A673 (cell line): ENCODE measurements at regions not wholly inside any gene's neighbourhood (a gene's known extent, or its start where the extent isn't known, plus 50 kb on each side); places are given as distances from the start of the nearest gene placed in this dataset.

ENCODE experiments used
- BruUV-seq: library from RNA; stranded (reverse); fragments of 400-500 nt; replicated peaks from 2 replicates; lab custom pipeline; 2021; lab: Mats Ljungman, UMichigan
- CTCF ChIA-PET: fragments of 300-600 bp; sonication (Branson Sonifier 250); formaldehyde crosslinking; loops from one replicate; lab custom pipeline; 2022; ENCODE audit warnings: antibody characterized with exemption; lab: Charles Lee
- POLR2A ChIA-PET: fragments of 300-600 bp; sonication (Branson Sonifier 250); formaldehyde crosslinking; loops from one replicate; lab custom pipeline; 2022; ENCODE audit warnings: antibody characterized with exemption; ENCODE audit not compliant: low non-redundant PET; lab: Charles Lee
- DNase-seq: peaks from one replicate; pipeline ENCODE4 v3.0.0-alpha.2; 2015; ENCODE audit warnings: low spot score
- H3K27ac ChIP-seq: fragments of 200-600 bp; sonication (generic); 2 replicates; pipeline ENCODE4 v1.5.1; 2016; ENCODE audit warnings: mixed run types, low read depth, mild to moderate bottlenecking, mixed read lengths, antibody characterized with exemption, low read length; ENCODE audit not compliant: poor library complexity, severe bottlenecking
- H3K27me3 ChIP-seq: fragments of 200-600 bp; sonication (generic); replicated peaks from 2 replicates; pipeline ENCODE4 v1.6.1; 2017; ENCODE audit warnings: mixed run types, low read depth, mild to moderate bottlenecking, mixed read lengths, antibody characterized with exemption, low read length; ENCODE audit not compliant: insufficient read depth, poor library complexity
- H3K36me3 ChIP-seq: fragments of 200-600 bp; sonication (generic); 2 replicates; pipeline ENCODE4 v1.6.1; 2016; ENCODE audit warnings: mixed run types, mild to moderate bottlenecking, mixed read lengths, antibody characterized with exemption, low read length; ENCODE audit not compliant: insufficient read depth, poor library complexity, severe bottlenecking
- H3K4me1 ChIP-seq: fragments of 200-600 bp; sonication (generic); 2 replicates; pipeline ENCODE4 v1.6.1; 2017; ENCODE audit warnings: mixed run types, mild to moderate bottlenecking, mixed read lengths, antibody characterized with exemption, low read length; ENCODE audit not compliant: insufficient read depth, poor library complexity, severe bottlenecking
- H3K4me3 ChIP-seq: fragments of 200-600 bp; sonication (generic); 2 replicates; pipeline ENCODE4 v1.5.1; 2016; ENCODE audit warnings: low read depth, mixed run types, mild to moderate bottlenecking, mixed read lengths, low read length; ENCODE audit not compliant: poor library complexity, severe bottlenecking
- H3K9me3 ChIP-seq: fragments of 200-600 bp; sonication (generic); 2 replicates; pipeline ENCODE4 v1.6.1; 2016; ENCODE audit warnings: mixed run types, low read depth, mild to moderate bottlenecking, mixed read lengths, antibody characterized with exemption, low read length; ENCODE audit not compliant: poor library complexity, severe bottlenecking
- EZH2 ChIP-seq: fragments of 200-600 bp; sonication (generic); IDR thresholded peaks from 2 replicates; pipeline ENCODE4 v1.6.1; 2017; ENCODE audit warnings: borderline replicate concordance, low read depth, mild to moderate bottlenecking, mixed read lengths, antibody characterized with exemption, low read length; ENCODE audit not compliant: poor library complexity, severe bottlenecking
- intact Hi-C: fragments of 100-400 bp; cut with micrococcal nuclease; formaldehyde crosslinking; loops from one replicate; pipeline ENCODE4 v1.10.0; 2022; ENCODE audit not compliant: unreplicated experiment
- TF ChIP-seq, protein P1 (sequence below): fragments of 300-800, 200-600 bp; sonication (generic); conservative IDR thresholded peaks from 2 replicates; pipeline ENCODE4 v1.5.1; 2017; ENCODE audit warnings: low read depth, mild to moderate bottlenecking, antibody characterized with exemption, low read length, moderate library complexity, mixed read lengths

DNA sequence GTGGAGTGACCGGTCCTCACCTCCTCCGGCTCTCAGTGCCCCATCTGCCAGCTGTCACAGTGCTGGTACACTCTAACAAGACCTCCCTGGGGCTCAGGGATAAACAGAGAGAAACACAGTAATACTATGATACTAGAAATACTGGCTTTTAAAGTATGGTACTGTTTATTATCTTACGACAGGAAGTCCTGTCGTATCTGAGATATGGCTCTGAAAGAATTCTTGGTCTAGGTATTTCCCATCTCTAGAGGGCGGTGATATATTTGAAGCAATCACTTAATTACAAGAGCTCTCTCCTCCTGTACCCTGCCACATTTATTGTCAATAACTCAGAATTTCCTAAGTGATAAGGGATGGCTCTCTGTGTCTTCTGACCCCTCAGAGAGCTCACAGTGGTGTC is 119.1 kb downstream of the RRM1 start:
- no peaks in the 10 kb centered on the region for H3K9me3 ChIP-seq
- no peak overlapping the region for H3K4me3 ChIP-seq
- TF ChIP-seq EZH2: no peak
- TF ChIP-seq, protein P1, sequence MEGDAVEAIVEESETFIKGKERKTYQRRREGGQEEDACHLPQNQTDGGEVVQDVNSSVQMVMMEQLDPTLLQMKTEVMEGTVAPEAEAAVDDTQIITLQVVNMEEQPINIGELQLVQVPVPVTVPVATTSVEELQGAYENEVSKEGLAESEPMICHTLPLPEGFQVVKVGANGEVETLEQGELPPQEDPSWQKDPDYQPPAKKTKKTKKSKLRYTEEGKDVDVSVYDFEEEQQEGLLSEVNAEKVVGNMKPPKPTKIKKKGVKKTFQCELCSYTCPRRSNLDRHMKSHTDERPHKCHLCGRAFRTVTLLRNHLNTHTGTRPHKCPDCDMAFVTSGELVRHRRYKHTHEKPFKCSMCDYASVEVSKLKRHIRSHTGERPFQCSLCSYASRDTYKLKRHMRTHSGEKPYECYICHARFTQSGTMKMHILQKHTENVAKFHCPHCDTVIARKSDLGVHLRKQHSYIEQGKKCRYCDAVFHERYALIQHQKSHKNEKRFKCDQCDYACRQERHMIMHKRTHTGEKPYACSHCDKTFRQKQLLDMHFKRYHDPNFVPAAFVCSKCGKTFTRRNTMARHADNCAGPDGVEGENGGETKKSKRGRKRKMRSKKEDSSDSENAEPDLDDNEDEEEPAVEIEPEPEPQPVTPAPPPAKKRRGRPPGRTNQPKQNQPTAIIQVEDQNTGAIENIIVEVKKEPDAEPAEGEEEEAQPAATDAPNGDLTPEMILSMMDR: no peak
- BruUV-seq: no TSS peak
- POLR2A ChIA-PET: no interaction called here
- H3K36me3 ChIP-seq: no peaks in the 10 kb centered on the region
- peaks cover 33% of the 10 kb centered on the region for H3K27me3 ChIP-seq
- CTCF ChIA-PET: no interaction called here
- H3K27ac ChIP-seq: no peak overlapping the region
- intact Hi-C loops: no loop called here
- no peak for DNase-seq
- H3K4me1 ChIP-seq: no peaks in the 10 kb centered on the region

DNA sequence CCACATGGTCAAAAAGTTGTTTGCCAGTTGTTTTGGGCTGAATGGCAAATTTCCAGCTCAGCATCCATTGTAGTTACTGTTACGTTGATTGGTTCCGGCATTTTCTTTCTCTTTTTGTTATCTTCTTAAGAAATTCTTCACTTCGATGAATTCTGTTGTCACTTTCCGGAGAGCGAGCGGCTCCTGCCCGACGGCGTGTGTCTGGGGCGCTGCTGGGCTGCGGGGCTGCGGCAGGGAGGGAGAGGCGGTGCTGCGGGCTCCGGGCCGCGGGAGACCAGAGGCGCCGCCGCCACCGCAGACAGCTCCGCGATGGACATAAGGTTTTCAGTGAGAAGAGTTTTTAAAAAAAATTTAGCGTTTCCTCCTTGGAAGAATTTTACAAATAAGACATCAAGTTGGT is 117.4 kb downstream of the RRM1 start:
- Histone ChIP-seq H3K27ac (no peak overlapping the region), H3K27me3 (peaks cover 33% of the 10 kb centered on the region), H3K36me3 (no peaks in the 10 kb centered on the region), H3K4me3 (no peak overlapping the region), H3K9me3 (no peaks in the 10 kb centered on the region), H3K4me1 (no peaks in the 10 kb centered on the region)
- POLR2A ChIA-PET: no interaction called here
- CTCF ChIA-PET: no interaction called here
- no TSS peak for BruUV-seq
- TF ChIP-seq, protein P1: no peak
- peak; percentile 68 for TF ChIP-seq EZH2
- DNase-seq: no peak
- intact Hi-C loops: no loop called here

DNA sequence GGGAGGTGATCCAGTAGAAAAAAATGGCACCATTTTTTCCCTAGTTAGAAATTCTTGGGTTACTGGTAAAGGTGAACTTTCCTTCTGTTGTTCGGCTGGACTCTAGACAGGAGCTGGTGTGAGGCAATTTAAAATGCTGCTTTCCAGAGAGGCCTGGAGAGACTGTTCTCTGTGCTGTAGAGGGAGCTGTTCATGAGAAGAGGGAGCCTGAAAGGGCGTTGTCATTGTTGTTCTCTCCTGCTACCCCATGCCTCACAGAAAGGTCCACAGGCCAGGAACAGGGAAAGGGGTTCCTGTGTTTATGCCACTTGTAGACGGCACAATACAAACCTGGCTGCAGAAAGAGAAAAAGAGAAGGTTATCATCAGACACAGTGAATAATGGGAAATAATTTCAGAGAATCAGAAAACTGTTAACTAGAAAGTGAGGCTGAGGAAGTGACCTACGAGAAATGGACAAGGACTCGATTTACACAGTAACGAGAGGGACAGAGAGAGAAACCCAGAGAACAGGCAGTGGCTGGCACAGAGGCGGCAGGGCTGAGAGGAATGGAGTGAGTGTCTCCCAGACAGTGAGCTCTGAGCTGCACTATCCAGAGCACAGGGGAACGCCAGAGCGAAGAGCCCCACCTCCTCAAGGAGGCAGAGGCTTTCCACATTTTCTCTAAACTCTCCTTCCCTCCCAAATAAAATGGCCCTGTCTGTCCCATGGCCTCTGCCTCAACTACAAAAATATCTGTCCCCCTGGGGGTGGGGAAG is 109.2 kb downstream of the RRM1 start:
- intact Hi-C loops: no loop called here
- no peak overlapping the region for H3K27ac ChIP-seq
- ChIA-PET CTCF (no interaction called here), POLR2A (no interaction called here)
- H3K4me3 ChIP-seq: no peak overlapping the region
- DNase-seq: no peak
- H3K27me3 ChIP-seq: no peaks in the 10 kb centered on the region
- TF ChIP-seq EZH2: no peak
- TF ChIP-seq, protein P1: no peak
- no peaks in the 10 kb centered on the region for H3K9me3 ChIP-seq
- H3K36me3 ChIP-seq: no peaks in the 10 kb centered on the region
- BruUV-seq: no TSS peak
- H3K4me1 ChIP-seq: no peaks in the 10 kb centered on the region
